ENCODE measurements at regions not wholly inside any gene's neighbourhood (a gene's known extent, or its start where the extent isn't known, plus 50 kb on each side); places are given as distances from the start of the nearest gene placed in this dataset.

- TF ChIP-seq ZNF687 (IDR thresholded peaks at IDR 0.05) (no peak), IRF4 (IDR thresholded peaks at IDR 0.05; ENCODE audit: low read depth, low read length) (peak; percentile 82; the same call in 1 of the 2 replicates), IKZF1 (conservative IDR thresholded peaks at IDR 0.05) (no peak), SKIL (IDR thresholded peaks at IDR 0.05; ENCODE audit: low read depth, poor library complexity, severe bottlenecking) (peak; percentile 22), NFYB (IDR thresholded peaks at IDR 0.05; ENCODE audit: insufficient read depth, low read depth, low read length) (no peak), TBL1XR1 (IDR thresholded peaks at IDR 0.05; ENCODE audit: low read depth, low read length) (peak; percentile 35; the same call in 1 of the 2 replicates), USF1 (IDR thresholded peaks at IDR 0.05; ENCODE audit: borderline replicate concordance, extremely low read length, insufficient read depth, low read depth, low read length) (no peak), HDAC2 (IDR thresholded peaks at IDR 0.05) (no peak), PKNOX1 (IDR thresholded peaks at IDR 0.05) (no peak), JUND (IDR thresholded peaks at IDR 0.05; ENCODE audit: low read depth, low read length) (no peak), USF2 (IDR thresholded peaks at IDR 0.05; ENCODE audit: borderline replicate concordance, low read depth, low read length) (no peak), PML (IDR thresholded peaks at IDR 0.05; ENCODE audit: low read length) (peak; percentile 47; the same call in 1 of the 2 replicates), EP300 (IDR thresholded peaks at IDR 0.05; ENCODE audit: borderline replicate concordance in 1 of 2, control insufficient read depth in 1 of 2, low read depth in 2 of 2, low read length in 2 of 2) (peak; percentile 57 to 61; a peak in 3 of 4 replicates), CUX1 (IDR thresholded peaks at IDR 0.05; ENCODE audit: insufficient replicate concordance, low read depth, low read length) (no peak)
Observed at GRCh38 chr11:36743039-36743438, 145.0 kb upstream of the RAG2 start (continued).

All from GM12878 (cell line).